Stimulated activated CD4-positive, alpha-beta T cell treated with anti-CD3 and anti-CD28 coated beads, Interleukin-4, amount 100 ng/mL, for 1 hour (primary cell): ENCODE measurements at regions not wholly inside any gene's neighbourhood (a gene's known extent, or its start where the extent isn't known, plus 50 kb on each side); places are given as distances from the start of the nearest gene placed in this dataset.
A peak's percentile ranks its signal among the peaks of the same experiment; 100 is the strongest.
"Not testable (repeated sequence)": the region's sequence is repeated elsewhere in the genome, so short reads cannot be mapped to it uniquely, and the experiment has no call there.

Source experiments
- DNase-seq: peaks from one replicate; pipeline ENCODE4 v3.0.0-alpha.2; 2020

- DNase-seq: no peak
Observed at GRCh38 chr6:149127212-149127611, 190.3 kb upstream of the TAB2 start.

GRCh38 chr6:149128489-149129145 is 188.9 kb upstream of the TAB2 start:
- no peak for DNase-seq

- DNase-seq: no peak
Observed at GRCh38 chr6:149129371-149130077, 188.0 kb upstream of the TAB2 start.

DNA sequence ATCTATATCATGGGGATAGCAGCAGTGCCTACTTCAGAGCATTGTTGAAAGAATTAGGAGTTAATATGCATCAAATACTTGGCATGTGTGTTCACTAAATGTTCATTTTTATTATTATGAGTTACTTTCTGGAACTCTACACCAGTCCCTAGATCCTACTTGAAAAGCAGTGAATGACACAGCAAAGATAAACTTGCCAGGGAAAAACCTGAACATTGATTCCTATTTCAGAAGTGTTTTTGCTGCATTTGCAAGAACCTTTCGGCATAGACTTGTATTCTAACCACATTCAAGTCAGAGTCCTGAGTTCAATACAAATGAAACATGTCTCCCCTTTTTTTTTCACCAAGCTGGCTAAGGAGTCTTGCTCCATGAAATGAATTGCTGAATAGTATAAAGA is 187.4 kb upstream of the TAB2 start:
- DNase-seq: no peak

DNA sequence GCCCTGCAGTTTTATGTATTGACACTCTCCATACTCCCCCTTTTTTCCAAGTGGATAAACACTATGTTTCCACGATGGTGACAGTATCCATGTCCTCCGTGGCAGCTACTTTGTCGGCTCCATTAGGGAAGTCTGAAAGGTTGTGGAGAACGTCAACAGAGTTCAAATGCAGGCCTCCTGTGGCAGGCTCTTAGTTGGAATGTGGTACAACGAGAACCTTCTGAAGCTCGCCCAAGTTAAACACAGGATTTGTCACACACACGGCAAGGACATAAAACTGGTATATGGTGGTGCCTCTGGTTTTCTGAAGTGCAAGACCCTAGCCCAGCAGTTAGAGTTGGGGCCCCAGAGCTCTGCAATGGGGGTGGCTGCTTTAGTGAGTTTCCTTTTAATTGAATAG is 187.0 kb upstream of the TAB2 start:
- DNase-seq: no peak

DNA sequence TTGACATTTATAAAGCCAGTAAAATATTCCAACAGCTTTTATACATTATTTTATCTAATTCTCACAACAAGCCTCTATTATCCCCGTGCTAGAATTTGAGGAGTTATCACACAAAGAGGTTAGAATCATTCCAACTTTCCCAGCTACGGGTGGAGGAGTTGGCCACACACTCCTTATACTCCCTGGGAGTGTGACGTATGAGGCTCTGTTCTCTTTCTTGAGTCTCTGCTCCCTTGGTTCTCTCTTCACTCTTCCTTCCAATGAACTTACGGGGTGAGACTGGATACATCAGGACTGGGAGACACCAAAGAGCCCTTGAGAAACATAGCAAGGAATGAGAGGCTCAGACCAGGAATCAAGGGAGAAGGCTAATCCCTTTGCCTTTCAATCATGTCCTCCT is 185.6 kb upstream of the TAB2 start:
- no peak for DNase-seq

DNA sequence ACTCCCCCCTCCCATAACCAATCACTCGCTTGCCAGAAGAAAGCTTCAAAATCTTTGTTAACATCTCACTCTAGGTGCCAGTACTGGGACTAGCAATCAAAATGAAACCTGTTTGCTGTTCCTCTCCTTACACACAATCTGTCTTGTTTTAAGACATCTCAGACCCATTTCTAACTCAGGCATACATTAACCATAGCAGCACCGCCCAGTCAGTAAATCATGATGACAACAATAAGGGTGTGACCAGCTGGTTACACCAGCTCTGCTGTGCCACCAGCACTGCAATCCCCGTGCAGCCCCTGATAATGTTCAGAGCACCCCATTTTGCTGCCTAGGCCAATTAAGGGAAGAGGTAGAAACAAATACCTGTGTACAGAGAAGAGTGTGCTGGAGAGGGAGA is 185.2 kb upstream of the TAB2 start:
- no peak for DNase-seq

- no peak for DNase-seq
Observed at GRCh38 chr6:149134511-149134933, 183.0 kb upstream of the TAB2 start.

- no peak for DNase-seq
Observed at GRCh38 chr6:149135809-149136208, 181.7 kb upstream of the TAB2 start.

DNA sequence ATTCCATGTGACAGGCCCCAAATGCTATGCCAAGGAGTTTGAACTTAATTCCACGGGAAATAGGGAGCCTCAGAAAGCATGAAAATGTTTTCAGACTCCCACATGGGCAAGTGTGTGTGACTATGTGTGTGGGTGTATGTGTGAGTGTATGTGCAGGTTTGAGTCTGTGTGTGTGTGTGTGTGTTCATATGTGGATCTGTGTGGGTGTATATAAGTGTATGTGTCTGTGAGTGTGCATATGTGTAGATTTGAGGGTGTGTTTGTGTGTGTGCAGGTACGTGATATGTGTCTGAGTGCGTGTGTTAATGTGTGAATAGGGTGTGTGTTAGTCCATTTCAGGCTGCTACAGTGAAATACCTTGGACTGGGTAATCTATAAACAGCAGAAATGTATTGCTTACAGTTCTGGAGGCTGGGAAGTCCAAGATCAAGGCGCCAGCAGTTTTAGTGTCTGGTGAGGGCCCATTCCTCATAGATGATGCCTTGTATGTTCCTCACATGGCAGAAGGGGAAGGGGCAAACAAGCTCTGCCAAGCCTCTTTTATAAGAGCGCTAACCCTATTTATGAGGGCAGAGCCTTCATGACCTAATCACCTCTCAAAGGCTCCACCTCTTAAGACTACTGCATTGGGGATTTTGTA is 181.1 kb upstream of the TAB2 start:
- no peak for DNase-seq

- DNase-seq: no peak
Observed at GRCh38 chr6:149136913-149137286, 180.6 kb upstream of the TAB2 start.

- DNase-seq: no peak
Observed at GRCh38 chr6:149137594-149137993, 179.9 kb upstream of the TAB2 start.

GRCh38 chr6:149138089-149138488 is 179.4 kb upstream of the TAB2 start:
- no peak for DNase-seq

DNA sequence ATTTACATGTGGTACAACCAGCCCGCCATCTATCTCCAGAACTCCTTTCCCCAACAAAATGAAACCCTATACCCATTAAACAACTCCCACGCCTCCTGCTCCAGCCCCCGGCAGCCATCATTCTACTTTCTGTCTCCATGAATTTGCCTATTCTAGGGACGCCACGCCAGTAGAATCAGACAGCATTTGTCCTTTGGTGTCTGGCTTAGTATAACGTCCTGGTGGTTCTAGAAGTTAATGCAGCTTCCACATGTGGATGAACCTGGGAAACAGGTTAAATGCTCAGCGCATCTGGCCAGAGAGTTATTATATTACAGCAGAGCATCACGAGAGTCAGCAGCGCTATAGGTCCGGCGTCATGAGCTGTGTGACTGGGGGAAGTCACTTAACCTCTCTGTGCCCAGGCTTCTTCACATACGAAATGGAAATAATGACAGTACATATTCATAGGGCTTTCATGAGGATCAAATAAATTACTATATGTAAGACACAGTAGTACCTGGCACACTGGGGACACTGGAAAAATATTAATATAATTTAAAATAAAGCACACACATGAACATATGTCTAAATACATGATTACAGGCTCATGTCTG is 178.7 kb upstream of the TAB2 start:
- no peak for DNase-seq

GRCh38 chr6:149139782-149140136 is 177.8 kb upstream of the TAB2 start:
- no peak for DNase-seq

- peak; percentile 44 for DNase-seq
Observed at GRCh38 chr6:149140137-149140909, 177.2 kb upstream of the TAB2 start.

- DNase-seq: no peak
Observed at GRCh38 chr6:149140910-149141290, 176.6 kb upstream of the TAB2 start.

DNA sequence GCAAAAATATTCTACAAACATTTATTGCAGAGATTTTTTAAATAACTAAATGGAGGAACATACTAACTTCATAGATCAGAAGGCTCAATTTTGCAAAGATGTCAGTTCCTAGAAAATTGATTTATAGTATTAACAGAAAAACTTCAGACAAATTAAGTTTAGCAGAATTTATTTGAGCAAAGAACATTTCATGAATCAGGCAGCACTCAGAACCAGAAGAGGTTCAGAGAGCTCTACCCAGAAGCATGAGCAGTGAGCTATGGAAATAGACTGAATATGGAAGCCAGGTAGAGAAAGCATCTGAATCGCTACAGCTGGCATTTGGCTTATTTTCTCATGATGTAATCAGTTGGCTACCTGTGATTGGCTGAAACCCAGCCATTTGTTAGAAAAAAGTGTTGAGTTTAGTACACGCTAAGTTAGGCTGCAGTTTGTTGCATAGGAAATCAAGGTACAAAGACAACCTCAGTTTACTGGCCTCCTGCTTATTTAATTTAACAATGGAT is 174.5 kb upstream of the TAB2 start:
- no peak for DNase-seq

- DNase-seq: not testable (repeated sequence)
Observed at GRCh38 chr6:149145800-149146199, 171.7 kb upstream of the TAB2 start.

- DNase-seq: no peak
Observed at GRCh38 chr6:149147195-149147594, 170.3 kb upstream of the TAB2 start.

DNA sequence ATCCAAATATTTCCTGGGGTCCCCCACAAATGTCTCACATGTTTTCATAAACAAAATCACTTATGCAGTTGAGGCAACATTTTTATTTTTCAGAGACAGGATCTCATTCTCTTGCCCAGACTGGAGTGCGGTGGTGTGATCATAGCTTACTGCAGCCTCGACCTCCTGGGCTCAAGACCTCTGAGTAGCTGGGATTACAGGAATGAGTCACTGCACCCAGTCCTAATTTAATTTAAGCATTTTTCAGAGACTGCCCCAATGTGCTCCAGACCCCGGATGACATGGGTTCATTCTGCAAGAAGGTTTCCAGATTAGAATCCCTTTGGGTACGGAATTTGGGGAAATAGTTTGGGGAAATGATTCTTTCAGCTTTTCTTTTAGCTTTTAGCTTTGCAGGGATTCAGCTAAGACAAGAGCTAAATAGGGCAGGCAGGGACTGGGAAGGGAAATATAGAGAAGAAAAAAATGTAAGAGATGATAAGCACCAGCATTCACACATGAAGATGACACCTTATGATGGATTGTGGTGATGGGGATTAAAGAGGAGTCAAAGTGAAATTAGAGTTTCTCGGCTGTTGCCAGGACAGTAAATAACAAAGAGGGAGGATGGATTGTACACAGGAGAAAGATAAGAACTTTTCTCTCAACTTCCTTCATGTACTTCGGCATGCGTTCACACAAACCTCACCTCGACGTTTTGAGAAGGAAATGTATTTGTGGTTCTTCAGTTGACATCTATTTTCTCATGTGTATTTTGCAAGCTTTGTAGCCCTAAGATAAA is 169.4 kb upstream of the TAB2 start:
- DNase-seq: no peak

DNA sequence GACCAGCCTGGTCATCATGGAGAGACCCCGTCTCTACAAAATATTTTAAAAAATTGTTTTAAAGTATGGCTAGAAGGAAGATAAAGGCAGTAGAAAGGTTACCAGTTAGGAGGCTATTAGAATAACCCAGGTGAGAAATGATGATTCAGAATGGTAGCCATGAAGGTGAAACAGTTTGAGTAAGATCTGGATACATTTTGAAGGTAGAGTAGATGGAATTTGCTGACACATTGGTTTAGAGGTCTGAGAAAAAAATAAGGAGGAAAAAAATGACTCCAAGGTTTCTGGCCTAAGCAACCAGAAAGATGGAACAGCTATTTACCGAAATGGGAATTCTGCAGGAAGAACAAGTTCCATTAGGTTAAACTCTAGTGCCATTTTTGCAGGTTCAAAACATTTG is 167.9 kb upstream of the TAB2 start:
- no peak for DNase-seq
